CMK (cell line): ENCODE measurements at regions not wholly inside any gene's neighbourhood (a gene's known extent, or its start where the extent isn't known, plus 50 kb on each side); places are given as distances from the start of the nearest gene placed in this dataset.
"Not testable (repeated sequence)": the region's sequence is repeated elsewhere in the genome, so short reads cannot be mapped to it uniquely, and the experiment has no call there.

ENCODE experiments used
- DNase-seq: peaks from one replicate; pipeline ENCODE4 v3.0.0-alpha.2; 2010; ENCODE audit warnings: low read depth

- no peak for DNase-seq
Measured at GRCh38 chr9:71632776-71633175, 135.5 kb downstream of the CEMIP2 start.

GRCh38 chr9:71630377-71630995 lies 137.8 kb downstream of the CEMIP2 start:
- peak; percentile 17 for DNase-seq

GRCh38 chr9:71629578-71630215 lies 138.6 kb downstream of the CEMIP2 start:
- no peak for DNase-seq

GRCh38 chr9:71628247-71628646 lies 140.1 kb downstream of the CEMIP2 start:
- no peak for DNase-seq

- no peak for DNase-seq
Measured at GRCh38 chr9:71627537-71627936, 140.8 kb downstream of the CEMIP2 start.

GRCh38 chr9:71626395-71626794 lies 141.9 kb downstream of the CEMIP2 start:
- no peak for DNase-seq

- DNase-seq: no peak
Measured at GRCh38 chr9:71624728-71625127, 143.6 kb downstream of the CEMIP2 start.

- DNase-seq: no peak
Measured at GRCh38 chr9:71620746-71621145, 147.6 kb downstream of the CEMIP2 start.

GRCh38 chr9:71620331-71620730 lies 148.0 kb downstream of the CEMIP2 start:
- DNase-seq: no peak

GRCh38 chr9:71619926-71620325 lies 148.4 kb downstream of the CEMIP2 start:
- no peak for DNase-seq

GRCh38 chr9:71614409-71615010 lies 153.8 kb downstream of the CEMIP2 start:
- no peak for DNase-seq

GRCh38 chr9:71612889-71613288 lies 155.4 kb downstream of the CEMIP2 start:
- DNase-seq: no peak

GRCh38 chr9:71609448-71609830 lies 158.9 kb downstream of the CEMIP2 start:
- no peak for DNase-seq

- no peak for DNase-seq
Measured at GRCh38 chr9:71608825-71609447, 159.4 kb downstream of the CEMIP2 start.

- no peak for DNase-seq
Measured at GRCh38 chr9:71608021-71608420, 160.3 kb downstream of the CEMIP2 start.

GRCh38 chr9:71607461-71607881 lies 160.8 kb downstream of the CEMIP2 start:
- no peak for DNase-seq

GRCh38 chr9:71604197-71605063 lies 163.9 kb downstream of the CEMIP2 start:
- peak; percentile 9 for DNase-seq

- no peak for DNase-seq
Measured at GRCh38 chr9:71602652-71603051, 165.7 kb downstream of the CEMIP2 start.

- not testable (repeated sequence) for DNase-seq
Measured at GRCh38 chr9:71595762-71596161, 172.6 kb downstream of the CEMIP2 start.

GRCh38 chr9:71594541-71594940 lies 173.8 kb downstream of the CEMIP2 start:
- DNase-seq: no peak

GRCh38 chr9:71592400-71592799 lies 175.9 kb downstream of the CEMIP2 start:
- no peak for DNase-seq

GRCh38 chr9:71590362-71590761 lies 178.0 kb downstream of the CEMIP2 start:
- no peak for DNase-seq
